ENCODE measurements at regions not wholly inside any gene's neighbourhood (a gene's known extent, or its start where the extent isn't known, plus 50 kb on each side); places are given as distances from the start of the nearest gene placed in this dataset.
"Not testable (repeated sequence)": the region's sequence is repeated elsewhere in the genome, so short reads cannot be mapped to it uniquely, and the experiment has no call there.

DNA sequence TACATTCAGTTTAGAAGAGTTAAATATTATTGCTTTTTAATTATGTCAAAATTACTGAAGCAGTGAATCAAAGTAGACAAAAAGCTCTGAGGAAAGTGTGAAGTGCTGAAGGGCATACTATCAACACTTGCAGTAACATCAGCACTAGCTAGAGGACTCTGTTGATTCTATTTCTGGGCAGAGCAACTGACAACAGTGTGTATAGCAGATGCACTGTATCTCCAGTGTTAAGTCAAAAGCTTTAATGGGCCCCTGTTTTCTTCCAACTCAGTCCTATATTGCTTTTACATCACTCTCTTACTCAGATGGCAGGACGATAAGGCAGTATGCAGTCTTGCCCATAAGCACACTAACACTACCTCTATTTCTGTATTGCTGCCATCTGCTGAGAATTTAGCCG is 435.2 kb upstream of the AMOT start:
- no peak for DNase-seq

DNA sequence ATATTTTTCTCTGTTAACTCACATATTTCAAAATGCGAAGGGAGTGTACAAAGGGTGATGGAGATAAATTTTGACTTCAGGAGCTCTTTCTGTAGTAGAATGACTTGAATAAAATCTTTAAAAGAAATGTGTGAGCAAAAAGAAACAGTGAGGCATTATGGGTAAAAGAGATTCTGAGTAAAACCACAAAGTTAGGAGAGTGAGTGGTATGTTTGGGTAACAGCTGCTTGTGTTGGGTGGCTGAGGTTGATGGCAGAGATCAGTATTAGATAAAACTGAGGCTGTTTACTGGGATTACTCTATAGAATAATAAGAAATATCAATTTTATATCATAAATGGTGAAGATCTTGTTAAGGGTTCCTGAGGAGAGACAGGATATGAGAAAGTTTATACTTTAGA is 434.2 kb upstream of the AMOT start:
- no peak for DNase-seq

DNA sequence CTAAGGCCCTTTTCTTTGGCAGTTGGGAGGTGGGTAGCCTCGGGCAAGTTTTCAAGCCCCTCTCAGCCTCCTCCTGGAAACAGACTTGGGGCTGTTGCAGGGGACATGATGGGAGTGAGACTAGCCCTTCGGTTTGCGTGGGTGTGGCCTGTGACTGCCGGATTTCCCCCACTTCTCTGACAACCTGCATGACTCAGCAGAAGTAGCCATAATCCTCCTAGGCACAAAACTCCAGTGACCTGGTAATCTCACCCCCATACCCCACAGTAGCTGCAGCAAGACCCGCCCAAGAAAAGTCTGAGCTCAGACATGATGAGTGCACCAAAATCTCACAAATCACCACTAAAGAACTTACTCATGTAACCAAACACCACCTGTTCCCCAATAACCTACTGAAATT is 433.7 kb upstream of the AMOT start:
- no peak for DNase-seq

DNA sequence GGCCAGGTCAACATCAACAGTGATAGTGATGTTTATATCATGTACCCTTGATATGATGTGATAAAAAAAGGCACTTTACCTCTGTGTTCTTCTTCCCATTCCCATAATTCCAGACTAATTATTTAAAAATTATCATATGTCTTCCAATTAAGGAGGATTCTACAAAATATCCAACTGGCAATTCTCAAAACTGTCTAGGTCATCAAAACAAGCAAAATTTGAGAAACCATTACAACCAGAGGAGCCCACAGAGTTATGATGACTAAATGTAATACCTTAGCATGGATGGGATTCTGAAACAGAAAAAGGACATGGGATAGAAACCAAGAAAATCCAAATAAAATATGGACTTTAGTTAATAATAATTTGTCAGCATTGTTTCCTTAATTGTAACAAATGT is 428.6 kb upstream of the AMOT start:
- no peak for DNase-seq

DNA sequence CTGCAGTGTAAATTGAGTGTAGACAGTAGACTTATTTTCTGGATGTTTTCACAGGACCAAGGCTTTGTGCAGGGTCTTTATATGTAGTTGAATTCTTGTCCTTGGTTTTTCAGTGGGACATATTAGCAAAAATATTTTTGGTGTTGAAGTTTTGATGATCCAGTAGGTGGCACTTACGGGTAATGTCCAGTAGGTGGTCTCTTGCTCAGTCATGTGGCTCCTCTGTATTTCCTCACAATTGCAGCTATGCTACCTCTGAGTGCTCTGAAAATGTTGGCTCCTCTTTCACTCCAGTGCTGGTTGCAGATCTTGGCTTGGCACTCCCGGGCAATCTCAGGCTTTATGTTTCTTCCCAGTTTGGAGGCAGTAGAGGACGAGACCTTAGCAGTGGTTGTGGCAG is 419.8 kb upstream of the AMOT start:
- DNase-seq, result no peak

DNA sequence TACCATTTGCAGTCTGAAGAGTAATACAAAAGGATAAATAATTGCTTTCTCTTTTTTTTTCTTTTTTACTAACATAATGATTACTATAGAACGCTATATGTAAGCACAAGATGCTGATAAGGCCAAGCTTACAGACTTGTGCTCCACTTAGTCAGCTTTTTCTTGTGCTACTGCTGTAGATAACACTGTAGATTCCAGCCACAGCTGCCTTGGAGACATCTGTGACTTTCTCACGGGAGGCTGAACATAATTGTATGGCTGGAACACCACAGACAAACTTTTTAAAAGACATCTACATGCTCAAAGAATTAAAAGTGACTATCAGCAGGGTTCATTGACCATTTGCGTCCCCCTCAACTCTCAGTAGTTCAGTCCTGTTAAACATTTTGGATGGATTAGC is 381.7 kb upstream of the AMOT start:
- no peak for DNase-seq

DNA sequence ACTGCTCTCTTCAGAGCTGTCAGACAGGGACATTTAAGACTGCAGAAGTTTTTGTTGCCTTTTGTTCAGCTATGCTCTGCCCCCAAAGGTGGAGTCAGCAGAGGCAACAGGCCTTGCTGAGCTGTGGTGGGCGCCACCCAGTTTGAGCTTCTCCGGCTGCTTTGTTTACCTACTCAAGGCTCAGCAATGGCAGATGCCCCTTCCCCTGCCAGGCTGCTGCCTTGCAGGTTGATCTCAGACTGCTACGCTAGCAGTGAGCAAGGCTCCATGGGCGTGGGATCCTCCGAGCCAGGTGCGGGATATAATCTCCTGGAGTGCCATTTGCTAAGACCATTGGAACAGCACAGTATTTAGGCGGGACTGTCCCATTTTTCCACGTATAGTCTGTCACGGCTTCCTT is 371.4 kb upstream of the AMOT start:
- DNase-seq, result no peak

DNA sequence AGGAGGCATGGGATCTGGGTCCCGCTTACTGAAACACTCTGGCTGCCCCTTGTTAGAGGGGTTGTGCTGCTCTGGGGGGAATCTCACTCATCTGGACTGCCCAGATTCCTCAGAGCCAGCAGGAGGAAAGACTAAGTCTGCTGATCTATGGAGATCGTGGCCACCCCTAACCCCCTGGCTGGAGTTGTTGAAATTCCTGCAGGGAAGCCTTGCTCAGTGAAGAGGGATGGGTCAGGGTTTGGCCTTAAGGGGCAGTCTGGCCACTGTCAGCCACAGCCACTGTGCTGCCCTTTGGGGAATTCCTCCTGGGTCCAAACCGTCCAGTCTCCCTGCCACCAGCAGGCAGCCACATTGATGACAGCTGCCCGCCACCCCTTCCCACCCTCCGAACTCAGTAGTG is 362.0 kb upstream of the AMOT start:
- no peak for DNase-seq

DNA sequence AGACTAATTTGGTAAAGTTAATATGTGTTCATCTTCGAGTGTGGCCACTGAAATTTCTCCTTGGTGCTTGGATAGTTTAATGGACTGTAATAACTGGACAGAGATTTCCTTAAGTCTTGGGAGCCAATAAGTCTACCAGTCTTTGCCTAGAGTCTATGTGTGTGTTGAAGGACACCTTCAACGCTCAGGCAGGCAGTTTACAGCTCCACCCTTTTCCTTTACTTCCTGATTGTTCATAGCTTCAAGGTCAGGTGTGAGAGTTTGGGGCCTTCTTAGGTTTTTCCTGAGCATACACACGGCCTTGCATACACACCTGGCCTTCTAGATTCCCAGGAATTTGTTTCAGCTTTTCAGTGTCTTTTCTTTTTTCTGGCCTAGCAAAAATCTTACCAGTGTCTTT is 355.3 kb upstream of the AMOT start:
- DNase-seq, result no peak

DNA sequence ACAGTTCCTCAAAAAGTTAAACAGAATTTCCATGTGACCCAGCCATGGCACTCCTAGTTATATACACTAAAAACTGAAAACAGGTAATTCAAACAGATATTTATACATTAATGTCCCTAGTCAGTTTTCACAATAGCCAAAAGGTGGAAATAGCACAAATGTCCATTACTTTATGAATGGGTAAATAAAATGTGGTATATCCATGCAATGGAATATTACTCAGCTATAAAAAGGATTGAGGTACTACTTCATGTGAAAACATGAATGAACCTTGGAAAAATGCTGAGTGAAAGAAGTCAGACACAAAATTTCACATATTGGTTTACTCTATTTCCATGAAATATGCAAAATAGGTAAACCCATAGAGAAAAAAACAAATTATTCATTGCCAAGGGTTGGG is 351.8 kb upstream of the AMOT start:
- no peak for DNase-seq

DNA sequence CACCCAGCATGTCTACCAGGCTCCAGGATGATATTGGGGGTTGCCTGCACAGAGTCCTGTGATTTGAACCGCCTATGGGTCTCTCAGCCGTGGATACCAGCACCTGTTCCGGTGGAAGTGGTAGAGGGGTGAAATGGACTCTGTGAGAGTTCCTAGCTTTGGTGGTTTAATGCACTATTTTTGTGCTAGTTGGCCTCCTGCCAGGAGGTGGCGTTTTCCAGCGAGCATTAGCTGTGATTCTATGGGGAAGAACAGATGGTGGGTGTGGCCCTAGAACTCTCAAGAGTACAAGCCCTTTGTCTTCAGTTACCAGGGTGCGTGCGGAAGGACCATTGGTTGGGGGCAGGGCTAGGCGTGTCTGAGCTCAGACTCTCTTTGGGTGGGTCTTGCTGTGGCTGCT is 316.9 kb upstream of the AMOT start:
- no peak for DNase-seq

DNA sequence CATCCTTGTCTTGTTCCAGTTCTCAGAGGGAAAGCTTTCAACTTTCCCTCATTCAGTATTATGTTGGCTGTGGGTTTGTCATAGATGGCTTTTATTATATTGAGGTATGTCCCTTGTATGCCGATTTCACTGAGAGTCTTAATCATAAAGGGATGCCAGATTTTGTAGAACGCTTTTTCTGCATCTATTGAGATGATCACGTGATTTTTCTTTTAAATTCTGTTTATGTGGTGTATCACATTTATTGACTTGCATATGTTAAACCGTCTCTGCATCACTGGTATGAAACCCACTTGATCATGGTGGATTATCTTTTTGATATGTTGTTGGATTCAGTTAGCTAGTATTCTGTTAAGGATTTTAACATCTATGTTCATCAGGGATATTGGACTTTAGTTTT is 313.7 kb upstream of the AMOT start:
- not testable (repeated sequence) for DNase-seq

DNA sequence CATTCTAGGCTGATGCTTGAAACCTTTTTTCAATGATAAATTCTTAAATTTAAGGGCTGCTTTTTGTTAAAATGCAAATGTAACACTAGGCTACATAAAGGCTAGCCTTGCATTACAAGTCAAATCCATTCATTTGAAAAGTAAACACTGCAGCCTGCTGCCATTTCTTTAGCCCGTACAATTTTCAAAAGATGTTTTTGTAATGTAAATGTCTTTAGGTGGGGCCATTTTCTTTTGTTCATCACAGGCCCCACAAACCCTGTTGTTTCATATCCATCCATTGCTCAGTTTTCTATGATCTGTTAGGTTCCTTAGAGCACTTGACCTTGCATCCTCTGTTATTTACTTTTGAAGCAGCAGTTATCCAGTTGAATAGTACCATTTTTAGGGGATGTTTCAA is 296.2 kb upstream of the AMOT start:
- no peak for DNase-seq

DNA sequence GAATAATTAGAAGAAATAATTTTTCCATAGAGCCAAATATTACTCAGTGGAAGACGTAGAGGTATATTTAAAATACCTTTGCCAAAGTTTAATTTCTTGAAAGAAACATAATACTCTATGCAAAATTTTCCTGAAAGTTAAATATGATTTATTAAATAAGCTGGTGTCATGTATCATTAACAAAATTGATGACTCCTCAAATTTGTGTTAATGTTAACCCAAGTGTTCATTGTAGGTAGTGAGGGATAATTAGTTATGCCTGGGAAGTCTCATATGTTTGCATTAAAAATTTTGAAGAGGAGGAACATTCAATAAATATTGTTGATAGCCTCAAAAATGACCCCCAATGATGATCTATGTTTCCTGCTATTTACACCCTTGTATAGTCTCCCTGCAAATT is 292.7 kb upstream of the AMOT start:
- no peak for DNase-seq

DNA sequence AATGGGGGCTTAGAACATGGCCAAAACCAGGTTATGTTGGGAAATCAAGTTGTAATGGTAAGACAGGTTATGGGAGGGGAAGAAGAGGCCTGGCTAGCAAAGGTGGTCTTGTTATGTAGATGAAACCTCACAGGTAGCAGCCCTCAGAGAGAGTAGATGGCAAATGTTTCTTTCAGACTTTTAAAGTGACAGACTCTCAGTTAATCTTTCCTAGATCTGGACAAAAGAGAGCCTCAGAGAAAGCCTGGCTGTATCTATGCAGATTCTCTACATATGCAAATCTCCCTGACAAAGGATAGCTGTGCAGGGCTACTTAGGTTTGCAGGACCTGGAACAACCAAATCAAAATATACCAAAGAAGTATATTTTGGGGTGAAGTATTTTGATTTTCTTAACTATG is 284.1 kb upstream of the AMOT start:
- DNase-seq, result no peak

DNA sequence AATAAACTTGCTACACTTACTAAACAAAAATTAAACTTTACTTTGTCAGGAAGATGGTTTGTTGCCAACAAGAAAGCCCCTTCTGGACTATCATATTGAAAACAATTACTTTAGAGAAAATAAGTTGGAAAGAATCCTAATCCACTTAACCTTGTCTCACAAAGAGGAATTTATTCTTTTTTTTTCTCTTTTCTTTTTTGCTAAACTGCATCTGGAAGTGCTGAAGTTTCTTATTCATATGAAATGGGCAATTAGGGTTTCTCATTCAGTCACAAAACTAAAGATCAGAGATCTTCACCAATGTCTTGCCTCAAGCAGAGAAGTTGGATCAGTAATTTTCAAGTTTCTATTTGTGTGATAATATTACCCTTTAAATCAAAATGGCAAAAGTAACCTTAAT is 234.9 kb upstream of the AMOT start:
- no peak for DNase-seq

DNA sequence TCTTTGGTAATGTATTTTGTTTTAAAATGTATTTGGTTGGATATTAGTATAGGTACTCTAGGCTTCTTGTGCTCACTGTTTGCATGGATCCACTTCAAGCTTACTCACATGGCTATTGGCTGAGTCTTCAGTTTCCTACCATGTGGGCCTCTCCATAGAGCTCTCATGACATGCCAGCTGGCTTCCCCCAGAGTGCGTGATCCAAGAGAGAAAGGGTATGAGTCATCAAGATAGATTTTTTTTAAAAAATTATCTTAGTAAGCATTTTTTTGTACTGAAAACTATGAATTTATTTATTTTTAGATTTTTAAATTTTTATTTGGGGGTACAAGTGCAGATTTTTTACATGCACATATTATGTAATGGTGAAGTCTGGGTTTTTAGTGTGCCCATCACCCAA is 219.1 kb upstream of the AMOT start:
- DNase-seq, result no peak

DNA sequence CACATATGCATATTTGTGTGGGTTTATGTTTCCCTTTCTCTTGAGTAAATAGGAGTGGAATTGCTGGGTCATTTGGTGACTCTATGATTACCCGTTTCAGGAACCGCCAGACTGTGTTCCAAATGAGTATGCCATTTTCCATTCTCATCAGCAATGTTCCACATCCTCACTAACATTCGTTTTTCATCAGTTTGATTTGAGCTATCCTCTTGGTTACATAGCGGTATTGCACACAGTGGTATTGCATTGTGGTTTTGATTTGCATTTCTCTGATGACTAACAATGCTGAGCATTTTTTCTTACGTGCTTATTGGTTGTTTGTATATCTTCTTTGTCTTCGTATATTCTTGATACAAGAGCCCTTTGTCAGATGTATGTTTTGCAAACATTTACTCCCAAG is 218.0 kb upstream of the AMOT start:
- DNase-seq, result no peak

DNA sequence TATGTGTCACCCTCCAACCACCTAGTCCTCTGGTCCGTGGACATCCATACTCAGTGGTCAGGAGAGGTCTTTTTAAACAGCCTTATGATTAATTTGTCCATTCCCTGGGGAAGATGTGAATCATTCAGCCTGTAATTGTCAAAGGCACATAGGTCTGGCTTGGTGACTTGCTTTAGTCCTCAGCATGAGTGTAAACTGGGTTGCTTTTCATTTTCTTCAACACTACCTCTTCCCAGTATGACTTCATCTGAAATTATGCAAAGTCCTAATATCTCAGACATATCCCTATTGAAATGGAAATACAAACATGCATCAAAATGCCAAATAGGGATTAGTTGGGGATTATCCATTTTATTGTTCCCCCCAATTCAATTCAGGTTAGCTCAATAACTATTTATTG is 208.3 kb upstream of the AMOT start:
- no peak for DNase-seq

DNA sequence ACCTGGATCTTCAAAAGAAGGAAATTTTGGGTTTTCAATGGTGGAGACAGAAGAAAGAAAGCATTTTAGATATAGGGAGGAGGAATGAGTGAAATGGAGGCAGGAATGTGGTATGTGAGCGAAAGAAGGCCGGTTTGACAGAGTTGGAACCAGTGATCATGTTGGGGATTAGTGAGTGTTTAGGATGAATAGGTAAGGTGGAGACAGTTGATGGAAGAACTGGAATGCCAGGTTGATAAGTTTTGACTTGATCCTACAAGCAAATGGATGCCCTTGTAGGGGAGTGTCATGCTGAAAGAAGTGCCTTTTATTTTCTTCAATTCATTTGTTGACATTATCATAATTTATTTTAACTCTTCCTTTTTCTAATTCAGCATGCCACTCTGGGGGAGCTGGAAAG is 207.8 kb upstream of the AMOT start:
- DNase-seq, result no peak

DNA sequence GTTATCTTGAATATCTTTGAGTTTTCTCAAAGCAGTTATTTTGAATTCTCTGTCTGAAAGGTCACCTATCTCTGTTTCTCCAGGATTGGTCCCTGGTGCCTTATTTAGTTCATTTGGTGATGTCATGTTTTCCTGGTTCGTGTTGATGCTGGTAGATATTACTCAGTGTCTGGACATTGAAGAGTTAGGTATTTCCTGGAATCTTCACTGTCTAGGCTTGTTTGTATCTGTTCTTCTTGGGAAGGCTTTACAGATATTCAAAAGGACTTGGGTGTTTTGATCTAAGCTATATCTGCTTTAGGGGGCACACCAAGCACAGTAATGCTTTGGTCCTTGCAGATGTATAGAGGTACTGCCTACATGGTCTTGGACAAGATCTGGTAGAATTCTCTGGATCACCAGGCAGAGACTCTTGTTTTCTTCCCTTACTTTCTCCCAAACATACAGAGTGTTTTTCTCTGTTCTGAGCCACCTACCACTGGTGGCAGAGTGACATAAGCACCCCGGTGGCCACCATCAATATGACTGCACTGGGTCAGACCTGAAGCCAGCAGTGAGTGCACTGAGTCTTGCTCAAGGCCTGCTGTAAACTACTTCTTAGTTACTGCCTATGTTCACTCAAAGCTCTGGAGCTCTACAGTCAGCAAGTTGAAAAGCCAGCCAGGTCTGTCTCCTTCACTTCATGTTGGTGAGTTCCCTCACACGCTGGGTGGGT is 193.5 kb upstream of the AMOT start:
- no peak for DNase-seq

DNA sequence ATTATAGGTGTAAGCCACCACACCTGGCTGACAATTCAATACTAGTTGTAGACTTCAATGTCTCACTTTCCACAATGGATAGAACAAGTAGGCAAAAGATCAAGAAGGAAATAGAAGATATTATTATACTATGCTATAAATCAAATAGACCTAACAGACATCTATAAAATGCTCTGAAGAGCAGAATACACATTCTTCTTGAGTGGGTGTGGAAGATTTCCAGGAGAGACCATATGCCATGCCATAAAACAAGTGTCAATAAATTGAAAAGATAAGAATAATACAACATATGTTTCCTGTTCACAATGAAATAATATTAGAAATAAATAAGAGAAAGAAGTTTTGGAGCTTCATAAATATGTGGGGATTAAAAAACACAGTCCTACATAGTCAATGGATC is 179.3 kb upstream of the AMOT start:
- no peak for DNase-seq

DNA sequence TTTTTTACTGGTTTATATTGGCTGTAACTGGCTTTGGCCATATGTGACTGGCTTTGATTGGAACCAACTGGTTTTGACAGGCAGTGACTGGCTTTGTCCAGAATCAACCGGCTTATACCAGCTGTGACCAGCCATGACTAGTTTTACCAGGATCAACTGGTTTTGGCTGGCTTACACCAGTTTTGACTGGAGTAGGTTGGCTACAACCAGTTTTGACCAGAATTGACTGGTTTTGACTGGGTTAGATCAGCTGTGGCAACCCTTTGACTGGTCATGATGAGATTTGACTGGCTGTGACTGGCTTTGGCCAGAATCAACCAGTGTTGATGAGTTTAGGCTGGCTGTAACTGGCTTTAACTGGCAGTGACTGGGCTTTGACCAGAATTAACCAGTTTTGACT is 169.2 kb upstream of the AMOT start:
- no peak for DNase-seq

DNA sequence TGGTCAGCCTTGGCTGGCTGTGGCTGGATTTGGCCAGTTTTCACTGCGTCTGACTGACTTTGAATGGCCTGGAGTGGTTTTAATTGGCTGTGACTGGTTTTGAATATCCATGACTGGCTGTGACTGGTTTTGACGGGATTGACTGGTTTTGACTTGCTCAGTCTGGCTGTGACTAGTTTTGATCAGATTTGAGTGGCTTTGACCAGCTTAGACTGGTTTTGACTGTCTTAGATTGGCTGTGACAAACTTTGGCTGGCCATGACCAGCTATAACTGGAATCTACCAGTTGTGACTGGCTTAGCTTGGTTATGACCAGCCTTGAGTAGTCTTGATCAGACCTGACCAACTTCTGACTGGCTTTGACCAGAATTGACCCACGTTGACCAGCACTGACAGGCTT is 168.4 kb upstream of the AMOT start:
- no peak for DNase-seq

DNA sequence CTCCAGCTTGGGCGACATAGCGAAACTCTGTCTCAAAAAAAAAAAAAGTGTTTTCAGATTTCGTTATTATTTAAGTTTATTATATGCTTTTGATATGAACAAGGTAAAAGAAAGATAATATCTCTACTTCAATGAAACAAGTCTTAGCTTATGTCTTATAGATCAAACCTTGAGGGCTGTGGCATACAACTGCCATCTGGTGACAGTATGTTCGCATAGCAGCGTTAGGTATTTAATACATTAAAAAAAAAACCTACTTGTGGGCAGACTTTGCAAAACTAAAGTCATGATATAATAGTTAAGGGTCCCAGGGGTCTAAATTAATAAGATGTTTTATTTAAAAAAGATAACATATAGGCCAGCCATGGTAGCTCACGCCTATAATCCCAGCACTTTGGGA is 161.2 kb upstream of the AMOT start:
- no peak for DNase-seq

DNA sequence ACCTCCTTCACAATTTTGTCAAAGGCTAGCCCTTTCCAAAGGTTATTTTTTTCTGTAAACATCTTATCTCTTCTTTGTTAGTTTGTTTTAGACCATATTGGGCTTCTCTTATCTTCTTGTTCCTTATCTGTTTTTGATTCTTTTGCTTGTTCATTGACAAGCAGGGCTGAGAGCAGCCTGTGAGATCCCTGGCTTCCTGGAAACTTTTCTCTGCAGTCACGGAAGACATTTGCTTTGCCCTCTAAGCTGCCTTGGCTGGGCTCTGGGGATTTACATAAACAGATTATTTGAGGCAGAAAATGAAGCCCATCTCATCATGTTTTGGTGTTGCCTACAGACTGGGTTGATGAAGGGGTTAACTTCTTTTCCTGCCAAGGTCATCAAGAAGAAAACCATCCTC is 157.4 kb upstream of the AMOT start:
- no peak for DNase-seq
